A673 (cell line): ENCODE measurements at regions not wholly inside any gene's neighbourhood (a gene's known extent, or its start where the extent isn't known, plus 50 kb on each side); places are given as distances from the start of the nearest gene placed in this dataset.
A peak's percentile ranks its signal among the peaks of the same experiment; 100 is the strongest.

Source experiments
- BruUV-seq: library from RNA; stranded (reverse); fragments of 400-500 nt; replicated peaks from 2 replicates; lab custom pipeline; 2021; lab: Mats Ljungman, UMichigan
- CTCF ChIA-PET: fragments of 300-600 bp; sonication (Branson Sonifier 250); formaldehyde crosslinking; loops from one replicate; lab custom pipeline; 2022; ENCODE audit warnings: antibody characterized with exemption; lab: Charles Lee
- POLR2A ChIA-PET: fragments of 300-600 bp; sonication (Branson Sonifier 250); formaldehyde crosslinking; loops from one replicate; lab custom pipeline; 2022; ENCODE audit warnings: antibody characterized with exemption; ENCODE audit not compliant: low non-redundant PET; lab: Charles Lee
- DNase-seq: peaks from one replicate; pipeline ENCODE4 v3.0.0-alpha.2; 2015; ENCODE audit warnings: low spot score
- H3K27ac ChIP-seq: fragments of 200-600 bp; sonication (generic); 2 replicates; pipeline ENCODE4 v1.5.1; 2016; ENCODE audit warnings: mixed run types, low read depth, mild to moderate bottlenecking, mixed read lengths, antibody characterized with exemption, low read length; ENCODE audit not compliant: poor library complexity, severe bottlenecking
- H3K27me3 ChIP-seq: fragments of 200-600 bp; sonication (generic); replicated peaks from 2 replicates; pipeline ENCODE4 v1.6.1; 2017; ENCODE audit warnings: mixed run types, low read depth, mild to moderate bottlenecking, mixed read lengths, antibody characterized with exemption, low read length; ENCODE audit not compliant: insufficient read depth, poor library complexity
- H3K36me3 ChIP-seq: fragments of 200-600 bp; sonication (generic); 2 replicates; pipeline ENCODE4 v1.6.1; 2016; ENCODE audit warnings: mixed run types, mild to moderate bottlenecking, mixed read lengths, antibody characterized with exemption, low read length; ENCODE audit not compliant: insufficient read depth, poor library complexity, severe bottlenecking
- H3K4me1 ChIP-seq: fragments of 200-600 bp; sonication (generic); 2 replicates; pipeline ENCODE4 v1.6.1; 2017; ENCODE audit warnings: mixed run types, mild to moderate bottlenecking, mixed read lengths, antibody characterized with exemption, low read length; ENCODE audit not compliant: insufficient read depth, poor library complexity, severe bottlenecking
- H3K4me3 ChIP-seq: fragments of 200-600 bp; sonication (generic); 2 replicates; pipeline ENCODE4 v1.5.1; 2016; ENCODE audit warnings: low read depth, mixed run types, mild to moderate bottlenecking, mixed read lengths, low read length; ENCODE audit not compliant: poor library complexity, severe bottlenecking
- H3K9me3 ChIP-seq: fragments of 200-600 bp; sonication (generic); 2 replicates; pipeline ENCODE4 v1.6.1; 2016; ENCODE audit warnings: mixed run types, low read depth, mild to moderate bottlenecking, mixed read lengths, antibody characterized with exemption, low read length; ENCODE audit not compliant: poor library complexity, severe bottlenecking
- EZH2 ChIP-seq: fragments of 200-600 bp; sonication (generic); IDR thresholded peaks from 2 replicates; pipeline ENCODE4 v1.6.1; 2017; ENCODE audit warnings: borderline replicate concordance, low read depth, mild to moderate bottlenecking, mixed read lengths, antibody characterized with exemption, low read length; ENCODE audit not compliant: poor library complexity, severe bottlenecking
- intact Hi-C: fragments of 100-400 bp; cut with micrococcal nuclease; formaldehyde crosslinking; loops from one replicate; pipeline ENCODE4 v1.10.0; 2022; ENCODE audit not compliant: unreplicated experiment
- TF ChIP-seq, protein P1 (sequence below): fragments of 300-800, 200-600 bp; sonication (generic); conservative IDR thresholded peaks from 2 replicates; pipeline ENCODE4 v1.5.1; 2017; ENCODE audit warnings: low read depth, mild to moderate bottlenecking, antibody characterized with exemption, low read length, moderate library complexity, mixed read lengths

DNA sequence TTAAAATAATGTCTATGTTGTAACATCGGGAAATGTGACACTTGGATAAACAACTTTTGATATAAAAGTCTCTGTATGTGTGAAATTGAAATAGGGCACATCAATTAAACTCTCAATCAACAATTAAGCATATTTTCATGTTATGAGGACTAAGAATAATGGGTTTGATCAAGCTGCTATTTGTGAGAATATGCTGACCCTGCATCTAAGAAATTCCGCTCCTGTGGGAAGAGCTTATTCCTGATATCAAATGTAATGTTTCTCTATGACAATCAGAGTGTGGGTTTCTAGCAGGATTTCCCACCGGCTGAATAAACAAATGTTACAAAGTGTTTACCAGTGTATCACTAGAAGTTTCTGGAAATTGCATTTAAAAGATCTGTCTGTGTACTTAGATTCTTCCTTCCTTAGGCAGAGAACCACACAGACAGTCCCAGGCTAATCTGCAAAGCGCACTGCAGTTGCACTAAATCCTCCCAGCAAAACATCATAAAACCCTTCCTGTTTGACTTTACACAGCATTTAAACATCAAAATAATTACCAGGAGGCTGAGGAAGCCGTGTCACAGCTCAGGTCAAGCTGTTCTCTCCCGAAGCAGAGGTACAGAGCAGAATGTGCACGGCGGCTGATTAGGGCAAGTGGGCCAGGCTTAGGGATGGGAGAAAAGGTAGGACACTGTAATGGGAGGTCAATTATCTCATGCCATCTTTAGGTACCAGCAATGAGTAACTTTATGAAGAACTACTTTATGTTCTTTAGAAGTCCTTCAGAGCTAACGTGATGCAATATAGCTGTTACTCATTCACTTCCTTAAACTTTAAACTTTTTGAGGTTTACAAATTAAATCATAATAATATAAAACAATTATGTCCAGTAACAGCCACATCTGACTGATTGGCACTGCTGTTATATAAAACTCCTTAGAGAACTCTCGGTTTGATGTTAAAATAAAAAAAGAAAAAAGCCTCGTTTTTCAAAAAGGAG lies 109.1 kb upstream of the CTTNBP2 start:
- no peaks in the 10 kb centered on the region for H3K36me3 ChIP-seq
- H3K9me3 ChIP-seq = no peaks in the 10 kb centered on the region
- no peak for TF ChIP-seq EZH2
- TF ChIP-seq, protein P1, sequence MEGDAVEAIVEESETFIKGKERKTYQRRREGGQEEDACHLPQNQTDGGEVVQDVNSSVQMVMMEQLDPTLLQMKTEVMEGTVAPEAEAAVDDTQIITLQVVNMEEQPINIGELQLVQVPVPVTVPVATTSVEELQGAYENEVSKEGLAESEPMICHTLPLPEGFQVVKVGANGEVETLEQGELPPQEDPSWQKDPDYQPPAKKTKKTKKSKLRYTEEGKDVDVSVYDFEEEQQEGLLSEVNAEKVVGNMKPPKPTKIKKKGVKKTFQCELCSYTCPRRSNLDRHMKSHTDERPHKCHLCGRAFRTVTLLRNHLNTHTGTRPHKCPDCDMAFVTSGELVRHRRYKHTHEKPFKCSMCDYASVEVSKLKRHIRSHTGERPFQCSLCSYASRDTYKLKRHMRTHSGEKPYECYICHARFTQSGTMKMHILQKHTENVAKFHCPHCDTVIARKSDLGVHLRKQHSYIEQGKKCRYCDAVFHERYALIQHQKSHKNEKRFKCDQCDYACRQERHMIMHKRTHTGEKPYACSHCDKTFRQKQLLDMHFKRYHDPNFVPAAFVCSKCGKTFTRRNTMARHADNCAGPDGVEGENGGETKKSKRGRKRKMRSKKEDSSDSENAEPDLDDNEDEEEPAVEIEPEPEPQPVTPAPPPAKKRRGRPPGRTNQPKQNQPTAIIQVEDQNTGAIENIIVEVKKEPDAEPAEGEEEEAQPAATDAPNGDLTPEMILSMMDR = no peak
- ChIA-PET POLR2A (interaction anchor here (0.6 kb wide), 1 partner anchor 1325 kb away, joined by 3 read pairs; no protein-coding TSS in a partner anchor), CTCF (no interaction called here)
- DNase-seq = peak; percentile 88
- peak overlapping the region; percentile 59 for H3K27ac ChIP-seq
- BruUV-seq = no TSS peak
- H3K27me3 ChIP-seq = no peaks in the 10 kb centered on the region
- intact Hi-C loops = no loop called here
- H3K4me3 ChIP-seq = no peak overlapping the region
- peaks cover 27% of the 10 kb centered on the region for H3K4me1 ChIP-seq

DNA sequence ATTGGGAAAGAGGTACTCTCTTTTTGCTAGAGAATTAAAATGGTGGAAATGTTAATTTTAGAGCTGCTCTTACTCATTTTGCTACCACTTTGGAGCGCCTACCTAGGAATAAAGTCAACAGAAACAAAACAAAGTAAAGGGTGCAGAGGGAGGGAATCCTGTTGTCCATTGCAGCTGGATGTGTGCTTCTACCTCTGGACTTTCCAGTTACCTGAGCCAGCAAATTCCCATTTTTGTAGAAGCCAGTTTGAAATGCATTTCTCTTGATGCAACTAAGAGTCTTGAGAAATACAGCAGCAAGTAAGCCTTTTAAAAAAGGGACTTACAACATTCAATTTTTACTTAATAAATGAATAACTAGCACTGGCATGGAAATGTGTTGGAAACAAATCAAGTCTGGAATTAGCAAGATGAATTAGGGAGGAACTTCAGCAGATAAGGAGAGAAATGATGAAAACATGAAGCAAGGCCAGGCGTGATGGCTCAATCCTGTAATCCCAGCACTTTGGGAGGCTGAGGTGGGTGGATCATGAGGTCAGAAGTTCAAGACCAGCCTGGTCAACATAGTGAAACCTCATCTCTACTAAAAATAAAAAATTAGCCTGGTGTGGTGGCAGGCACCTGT lies 113.5 kb upstream of the CTTNBP2 start:
- CTCF ChIA-PET = no interaction called here
- no peak overlapping the region for H3K27ac ChIP-seq
- H3K27me3 ChIP-seq = no peaks in the 10 kb centered on the region
- POLR2A ChIA-PET = interaction anchor here (0.7 kb wide), 1 partner anchor 14 kb away, joined by 3 read pairs; no protein-coding TSS in a partner anchor
- peaks cover 21% of the 10 kb centered on the region for H3K4me1 ChIP-seq
- BruUV-seq = no TSS peak
- TF ChIP-seq, protein P1 = no peak
- no peak for TF ChIP-seq EZH2
- no peaks in the 10 kb centered on the region for H3K9me3 ChIP-seq
- H3K4me3 ChIP-seq = no peak overlapping the region
- H3K36me3 ChIP-seq = no peaks in the 10 kb centered on the region
- DNase-seq = no peak
- intact Hi-C loops = no loop called here

DNA sequence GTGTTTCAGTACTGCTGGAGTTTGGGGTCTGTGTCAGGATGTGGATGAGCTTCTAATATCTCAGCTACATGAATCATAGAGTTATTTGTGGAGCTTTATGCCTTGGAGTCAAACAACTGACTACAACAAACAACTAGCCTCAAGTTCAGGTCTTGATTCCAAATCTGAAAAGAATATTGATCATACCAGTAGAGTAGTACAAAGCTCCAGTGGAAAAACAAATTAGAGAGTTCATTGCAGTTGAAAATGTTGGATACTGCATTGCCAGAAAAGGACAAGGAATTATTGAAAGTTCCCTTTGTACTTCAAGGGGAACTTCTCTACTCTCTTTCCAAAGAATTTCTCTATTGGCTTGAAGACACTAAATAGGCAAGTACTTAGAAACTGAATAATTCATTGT lies 117.6 kb upstream of the CTTNBP2 start:
- Histone ChIP-seq H3K27ac (no peak overlapping the region), H3K4me1 (no peaks in the 10 kb centered on the region), H3K9me3 (no peaks in the 10 kb centered on the region), H3K36me3 (no peaks in the 10 kb centered on the region), H3K27me3 (no peaks in the 10 kb centered on the region), H3K4me3 (no peak overlapping the region)
- intact Hi-C loops = no loop called here
- CTCF ChIA-PET = no interaction called here
- POLR2A ChIA-PET = no interaction called here
- no TSS peak for BruUV-seq
- no peak for TF ChIP-seq EZH2
- TF ChIP-seq, protein P1 = no peak
- no peak for DNase-seq
